ENCODE measurements at regions not wholly inside any gene's neighbourhood (a gene's known extent, or its start where the extent isn't known, plus 50 kb on each side); places are given as distances from the start of the nearest gene placed in this dataset.
"Not testable (repeated sequence)": the region's sequence is repeated elsewhere in the genome, so short reads cannot be mapped to it uniquely, and the experiment has no call there.

DNA sequence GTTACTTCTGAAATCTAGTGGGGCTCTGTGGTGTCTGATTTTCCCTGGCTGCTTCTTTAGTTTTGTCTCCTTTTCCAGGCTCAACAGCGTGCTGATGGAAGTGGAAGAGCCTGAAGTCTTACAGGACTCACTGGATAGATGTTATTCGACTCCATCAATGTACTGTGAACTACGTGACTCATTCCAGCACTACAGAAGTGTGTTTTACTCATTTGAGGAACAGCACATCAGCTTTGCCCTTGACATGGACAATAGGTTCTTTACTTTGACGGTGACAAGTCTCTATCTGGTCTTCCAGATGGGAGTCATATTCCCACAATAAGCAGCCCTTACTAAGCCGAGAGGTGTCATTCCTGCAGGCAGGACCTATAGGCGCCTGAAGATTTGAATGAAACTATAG lies 51.1 kb downstream of the NBPF8 start:
- DNase-seq (ENCODE audit: low read depth, low spot score): not testable (repeated sequence)

DNA sequence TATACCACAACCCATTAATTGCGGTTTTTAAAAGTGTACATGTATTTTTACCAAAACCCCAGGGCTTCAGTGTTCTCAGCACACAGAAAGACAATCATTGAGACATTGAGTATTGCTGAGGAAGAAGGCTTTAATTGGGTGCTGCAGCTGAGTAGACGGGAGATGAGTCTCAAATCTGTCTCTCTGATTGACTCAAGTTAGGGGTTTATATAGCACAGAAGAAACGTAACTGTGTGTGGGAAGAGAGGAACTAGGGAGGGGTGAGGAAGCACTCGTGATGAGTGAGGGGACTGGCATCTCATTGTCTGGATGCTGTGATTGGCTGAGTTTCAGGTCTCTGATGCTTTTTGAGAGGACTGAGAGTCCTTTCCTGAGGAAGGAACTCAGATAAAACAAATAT lies 62.8 kb downstream of the NBPF8 start:
- not testable (repeated sequence) for DNase-seq (ENCODE audit: low read depth, low spot score)

DNA sequence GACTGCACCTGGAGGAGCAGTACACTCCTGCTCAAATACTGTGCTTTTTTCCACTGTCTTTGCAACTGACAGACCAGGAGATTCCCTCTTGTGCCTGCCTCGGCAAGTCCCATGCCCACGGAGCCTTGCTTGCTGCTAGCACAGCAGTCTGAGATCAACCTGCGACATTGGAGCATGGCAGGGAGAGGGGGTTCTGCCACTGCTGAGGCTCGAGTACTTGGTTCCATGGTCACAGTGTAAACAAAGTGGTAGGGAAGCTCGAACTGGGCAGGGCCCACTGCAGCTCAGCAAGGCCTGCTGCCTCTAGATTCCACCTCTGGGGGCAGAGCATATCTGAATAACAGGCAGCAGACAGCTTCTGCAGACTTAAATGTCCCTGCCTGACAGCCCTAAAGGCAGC lies 63.6 kb downstream of the NBPF8 start:
- not testable (repeated sequence) for DNase-seq (ENCODE audit: low read depth, low spot score)

DNA sequence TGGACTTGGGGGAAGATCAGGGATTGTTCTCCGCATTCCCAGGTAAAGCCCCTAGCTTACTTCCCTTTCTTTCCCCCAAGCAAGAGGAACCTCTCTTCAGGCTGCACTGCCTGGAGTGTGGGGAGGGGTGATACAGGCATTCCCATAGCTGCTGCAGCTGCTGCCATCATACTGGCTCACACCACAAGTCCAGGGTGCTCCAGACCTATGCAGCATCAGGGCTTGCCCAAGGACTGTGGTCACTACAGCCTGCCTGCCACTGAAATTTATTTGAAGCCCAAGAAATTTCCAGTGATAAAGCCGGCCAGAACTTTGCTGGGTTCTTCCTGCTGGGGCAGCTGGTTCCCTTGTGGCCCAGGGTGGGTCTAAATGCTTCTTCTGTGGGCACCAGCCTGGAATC lies 72.7 kb downstream of the NBPF8 start:
- DNase-seq (ENCODE audit: low read depth, low spot score): not testable (repeated sequence)

DNA sequence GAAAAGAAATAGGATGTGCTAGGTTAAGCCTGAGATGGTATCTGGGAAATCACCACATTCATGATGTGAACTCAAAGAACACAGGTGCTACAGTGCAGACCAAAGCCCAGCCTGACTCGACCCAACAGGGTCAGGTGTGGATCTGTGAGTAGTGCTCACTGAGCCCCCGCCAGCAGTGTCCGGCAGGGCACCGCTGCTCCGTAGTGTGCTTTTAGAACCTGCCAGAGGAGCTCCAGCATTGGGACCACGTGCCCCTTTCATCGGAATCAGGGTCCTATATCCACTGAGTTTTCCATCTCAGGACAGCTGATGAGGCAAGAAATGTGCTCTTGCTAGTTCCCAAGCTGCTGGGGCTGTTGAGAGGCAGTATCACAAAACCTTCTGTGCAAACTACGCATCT lies 74.4 kb downstream of the NBPF8 start:
- not testable (repeated sequence) for DNase-seq (ENCODE audit: low read depth, low spot score)

DNA sequence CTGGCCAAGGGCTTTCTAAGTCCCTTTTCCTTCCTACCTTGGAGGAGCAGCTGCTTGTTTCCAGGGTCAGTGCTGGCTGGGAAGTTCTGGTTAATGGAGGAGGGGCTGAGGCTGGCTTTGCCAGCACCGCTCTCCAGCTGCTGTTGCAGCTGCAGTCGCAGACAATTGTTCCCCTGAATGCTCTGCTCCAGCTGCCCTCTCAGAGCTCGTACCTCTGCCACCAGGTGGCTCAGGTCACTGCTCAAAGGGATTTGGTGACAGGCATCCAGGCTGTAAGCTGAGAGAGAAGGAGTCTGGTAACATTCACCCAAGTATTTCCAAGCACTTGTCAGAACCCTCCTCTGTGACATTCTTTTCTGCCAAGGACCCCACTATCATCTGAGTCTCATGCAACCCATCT lies 82.3 kb downstream of the NBPF8 start:
- DNase-seq (ENCODE audit: low read depth, low spot score): not testable (repeated sequence)

DNA sequence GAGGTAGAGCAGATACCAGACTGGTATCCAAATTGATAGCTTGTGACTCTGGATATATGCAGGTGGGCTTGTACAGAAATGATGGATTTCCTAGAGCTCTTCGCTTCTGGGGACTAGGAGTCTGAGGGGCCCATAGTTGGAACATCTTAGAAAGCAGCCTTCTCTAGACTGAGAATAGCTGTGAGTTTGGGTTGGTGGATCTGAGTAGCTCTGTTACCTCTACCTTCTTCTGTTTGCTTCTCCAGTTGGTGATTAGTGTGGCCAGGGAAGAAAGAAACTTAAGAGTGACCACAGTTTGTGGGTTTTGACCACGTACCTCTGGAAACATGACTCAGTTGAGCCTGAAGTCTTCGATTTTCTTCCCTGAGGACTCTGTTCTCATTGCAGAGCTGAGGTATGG lies 88.4 kb downstream of the NBPF8 start:
- not testable (repeated sequence) for DNase-seq (ENCODE audit: low read depth, low spot score)

DNA sequence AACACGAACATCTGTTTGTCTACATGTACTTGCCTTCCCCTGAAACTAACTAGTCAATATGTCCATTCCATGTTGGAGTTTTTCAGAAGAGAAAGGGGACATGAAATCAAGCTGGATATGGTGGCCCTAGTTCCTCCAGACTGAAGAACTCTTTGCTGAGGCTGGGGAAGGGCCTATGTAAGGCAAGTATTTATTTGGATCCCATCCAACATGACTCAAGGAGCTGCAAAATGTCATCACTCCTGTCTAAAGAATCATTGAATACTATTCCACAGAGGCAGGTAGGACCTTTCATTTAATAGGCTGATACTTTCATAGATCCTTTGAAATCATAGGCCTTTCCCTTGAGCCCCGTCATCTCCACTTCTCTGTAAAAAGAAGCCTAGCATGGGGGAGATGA lies 91.5 kb downstream of the NBPF8 start:
- DNase-seq (ENCODE audit: low read depth, low spot score): not testable (repeated sequence)

DNA sequence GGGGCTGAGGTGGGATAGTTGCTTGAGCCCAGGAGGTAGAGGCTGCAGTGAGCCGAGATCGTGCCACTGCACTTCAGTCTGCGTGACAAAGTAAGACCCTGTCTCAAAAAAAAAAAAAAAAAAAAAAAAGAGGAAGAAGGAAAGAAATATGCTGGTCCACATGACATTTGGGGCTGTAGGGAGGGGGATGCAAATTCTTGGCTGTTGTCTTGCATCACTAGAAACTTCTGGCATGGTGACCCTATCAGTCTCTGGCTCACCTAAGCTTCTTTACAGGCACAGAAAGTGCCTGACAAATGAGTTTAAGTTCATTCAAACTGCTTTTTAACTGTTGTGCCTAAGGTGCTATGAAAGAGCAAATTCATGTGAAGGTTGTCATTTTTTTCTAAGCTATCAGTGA lies 93.5 kb downstream of the NBPF8 start:
- not testable (repeated sequence) for DNase-seq (ENCODE audit: low read depth, low spot score)

DNA sequence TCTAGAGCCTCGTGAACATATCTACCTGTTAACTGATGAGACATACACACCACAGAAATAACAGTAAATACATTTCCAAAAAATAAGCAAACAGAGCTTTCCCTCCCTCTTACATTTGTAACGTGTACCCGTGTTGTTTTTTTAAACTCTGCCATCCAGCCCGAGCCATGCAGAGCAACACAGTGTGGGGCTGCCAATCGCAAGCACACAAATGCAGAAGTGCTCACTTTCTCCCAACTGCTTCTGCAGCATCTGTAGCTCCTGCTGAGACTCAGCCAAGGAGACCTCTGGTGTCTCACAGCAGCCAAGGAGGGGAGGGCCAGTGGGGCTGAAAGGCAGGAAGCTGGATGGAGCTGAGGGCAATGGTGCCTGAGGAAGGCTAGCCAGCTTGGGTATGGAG lies 94.4 kb downstream of the NBPF8 start:
- DNase-seq (ENCODE audit: low read depth, low spot score): not testable (repeated sequence)

DNA sequence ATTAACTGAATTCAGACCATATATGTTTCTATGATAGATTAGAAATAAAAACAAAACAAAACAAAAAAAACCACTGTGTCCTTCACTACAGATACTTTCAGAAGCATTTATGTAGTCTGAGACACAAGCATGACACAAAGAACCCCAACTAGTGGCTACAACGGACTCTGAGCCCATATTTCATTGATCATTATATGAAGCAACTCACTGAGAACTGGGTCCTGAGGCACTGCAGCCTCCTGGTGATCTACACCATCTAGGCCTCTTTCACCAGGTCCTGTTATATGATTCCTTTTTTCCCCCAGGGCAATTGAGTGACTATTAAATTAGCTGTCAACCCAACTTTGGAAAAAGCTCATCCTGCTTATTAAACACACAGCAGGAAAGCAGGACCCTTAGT lies 98.3 kb downstream of the NBPF8 start:
- not testable (repeated sequence) for DNase-seq (ENCODE audit: low read depth, low spot score)

DNA sequence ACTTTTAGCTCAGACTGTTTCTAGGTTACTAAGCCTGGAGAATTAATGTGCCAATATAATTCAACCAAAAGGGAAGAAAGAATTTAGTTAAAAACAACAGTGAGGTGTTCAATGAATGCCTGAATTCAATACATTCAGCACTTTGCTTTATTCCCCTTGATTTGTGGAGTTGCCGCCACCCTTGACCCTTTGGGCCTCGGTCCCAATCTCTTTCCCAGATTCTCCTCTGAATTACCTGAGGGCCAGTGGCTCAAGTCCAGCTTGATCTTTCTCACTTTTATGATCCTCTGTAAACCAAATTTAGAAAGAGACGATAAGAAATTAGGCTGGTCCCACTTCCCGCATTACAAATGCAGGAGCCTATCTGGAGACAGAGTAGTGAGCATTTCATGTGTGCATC lies 98.7 kb downstream of the NBPF8 start:
- not testable (repeated sequence) for DNase-seq (ENCODE audit: low read depth, low spot score)

DNA sequence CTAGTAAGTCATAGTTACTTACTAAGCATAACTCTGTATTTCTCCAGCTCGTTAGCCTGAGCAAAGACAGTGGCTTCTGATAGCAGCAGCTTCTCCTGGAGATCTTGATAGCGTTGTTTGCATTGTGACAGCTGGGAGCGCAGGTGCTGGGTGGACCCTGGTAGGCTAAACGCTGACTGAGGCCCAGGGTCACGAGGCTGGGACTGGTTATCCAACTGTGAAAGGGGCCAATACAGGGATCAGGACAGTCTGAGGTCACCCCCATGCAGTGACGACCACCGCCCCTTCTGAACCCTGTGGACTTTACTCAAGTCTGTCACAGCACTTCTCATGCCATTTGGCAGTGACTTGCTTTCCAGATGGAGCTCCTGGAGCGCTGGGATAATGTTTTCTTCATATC lies 104.4 kb downstream of the NBPF8 start:
- DNase-seq (ENCODE audit: low read depth, low spot score): not testable (repeated sequence)

DNA sequence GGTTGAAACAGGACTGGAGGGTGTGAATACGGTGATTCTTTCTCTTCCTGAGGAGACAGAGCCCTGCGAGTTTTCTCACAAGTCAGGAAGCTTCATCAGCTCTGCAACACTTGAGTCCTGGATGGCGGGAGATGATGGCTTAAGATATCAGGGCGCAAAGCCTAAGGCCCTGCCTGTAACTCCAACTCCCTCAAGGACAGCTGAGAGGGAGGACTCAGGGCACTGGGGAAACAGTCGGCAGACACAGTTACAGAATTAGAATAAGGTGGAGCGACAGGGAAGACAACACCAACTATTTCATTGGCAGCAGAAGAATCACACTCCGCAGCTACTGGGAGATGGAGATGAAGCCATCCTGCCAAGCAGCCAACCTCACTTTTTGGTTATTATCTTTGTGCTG lies 109.6 kb downstream of the NBPF8 start:
- DNase-seq (ENCODE audit: low read depth, low spot score): not testable (repeated sequence)

DNA sequence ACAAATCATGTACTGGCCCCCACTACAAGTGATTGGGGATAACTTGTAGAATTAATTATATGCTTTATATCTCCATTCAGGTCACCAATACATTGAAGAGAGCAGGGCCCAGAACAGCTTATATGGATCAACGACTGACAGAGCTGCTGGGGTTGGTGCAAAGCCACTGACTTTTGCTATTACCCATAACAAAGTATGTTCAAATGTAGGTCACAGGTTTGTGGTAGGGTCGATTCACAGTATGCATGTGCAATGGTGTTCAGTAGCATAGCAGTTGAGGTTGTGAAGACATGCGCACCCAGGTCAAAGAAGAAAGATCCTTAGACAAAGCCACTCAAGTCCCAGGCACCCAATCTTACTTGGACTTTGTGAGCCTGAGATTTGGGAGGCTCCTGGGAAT lies 110.6 kb downstream of the NBPF8 start:
- DNase-seq (ENCODE audit: low read depth, low spot score): not testable (repeated sequence)

DNA sequence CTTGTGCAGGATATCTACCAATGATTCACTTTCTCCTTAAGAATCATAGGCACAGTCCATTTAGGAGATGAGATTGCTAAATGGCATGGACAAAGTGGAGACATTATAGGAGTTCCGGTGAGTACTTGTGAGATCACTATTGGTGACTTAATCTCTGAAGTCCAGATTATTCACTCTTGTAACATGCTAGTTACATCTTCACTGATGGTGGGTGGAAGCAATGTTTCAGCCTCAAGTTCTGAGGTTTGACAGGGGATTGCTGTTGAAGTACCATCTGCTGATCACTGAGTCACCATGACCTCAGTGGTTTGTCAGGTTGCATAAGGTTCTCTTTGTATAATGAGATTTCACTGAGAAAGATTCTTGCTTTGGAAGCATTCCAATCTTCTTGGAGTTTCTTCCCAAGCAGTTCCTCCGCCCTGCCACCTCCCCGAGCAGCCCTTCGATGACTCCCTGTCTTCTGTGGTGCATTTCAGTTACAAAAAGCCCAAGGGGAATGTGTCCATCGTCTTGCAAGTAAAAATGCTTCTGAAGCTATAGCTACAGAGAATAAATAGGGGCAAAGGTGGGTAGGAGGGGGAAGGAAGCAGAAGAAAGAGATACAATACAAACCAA lies 114.7 kb downstream of the NBPF8 start:
- DNase-seq (ENCODE audit: low read depth, low spot score): not testable (repeated sequence)

DNA sequence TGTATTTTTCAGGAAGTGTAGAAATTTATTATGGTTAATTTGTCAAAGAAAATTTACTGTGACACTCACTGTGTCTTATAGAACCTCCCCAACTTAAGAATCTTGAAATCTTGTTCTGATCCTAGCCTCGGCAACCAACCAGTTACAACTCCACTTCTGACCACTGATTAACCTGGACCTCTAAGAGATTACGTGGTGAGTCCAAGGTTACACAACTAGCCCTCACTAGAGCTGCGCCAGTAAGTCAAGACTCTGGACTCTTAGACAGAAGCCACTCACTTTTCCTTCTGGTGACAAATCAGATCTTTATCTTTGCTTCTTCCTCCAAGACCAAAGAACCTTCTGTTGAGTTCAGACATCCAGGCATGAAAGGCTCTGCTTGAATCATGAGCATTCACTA lies 116.6 kb downstream of the NBPF8 start:
- not testable (repeated sequence) for DNase-seq (ENCODE audit: low read depth, low spot score)

DNA sequence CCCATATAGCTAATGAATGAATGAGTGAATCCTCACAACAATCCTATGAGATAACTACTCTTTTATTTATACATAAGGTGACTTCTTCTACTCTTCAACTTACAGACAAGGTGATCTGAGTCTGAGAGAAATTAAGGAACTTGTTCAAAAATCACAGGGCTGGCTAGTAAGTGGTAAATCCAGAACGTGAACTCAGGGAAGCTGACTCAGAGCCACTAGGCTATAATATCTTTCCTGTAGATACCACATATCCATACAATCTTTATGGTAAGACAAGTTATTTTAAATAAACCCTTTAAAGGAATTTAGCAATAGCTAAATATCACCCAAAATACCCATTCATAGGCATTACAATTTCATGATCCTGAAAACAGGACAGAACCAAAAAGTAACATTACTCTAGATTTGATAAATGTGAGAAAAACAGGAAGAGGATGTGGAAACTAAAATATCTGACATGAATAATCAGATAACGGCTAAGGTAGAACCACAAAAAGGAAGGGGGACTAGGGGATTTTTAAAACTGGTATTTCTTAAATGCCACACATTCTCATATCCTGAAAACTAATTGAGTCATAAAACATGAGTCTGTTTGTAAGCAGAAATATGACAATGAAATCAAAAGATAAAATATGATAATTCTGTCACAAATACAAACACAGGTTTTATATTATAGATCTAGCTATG lies 119.7 kb downstream of the NBPF8 start:
- not testable (repeated sequence) for DNase-seq (ENCODE audit: low read depth, low spot score)

DNA sequence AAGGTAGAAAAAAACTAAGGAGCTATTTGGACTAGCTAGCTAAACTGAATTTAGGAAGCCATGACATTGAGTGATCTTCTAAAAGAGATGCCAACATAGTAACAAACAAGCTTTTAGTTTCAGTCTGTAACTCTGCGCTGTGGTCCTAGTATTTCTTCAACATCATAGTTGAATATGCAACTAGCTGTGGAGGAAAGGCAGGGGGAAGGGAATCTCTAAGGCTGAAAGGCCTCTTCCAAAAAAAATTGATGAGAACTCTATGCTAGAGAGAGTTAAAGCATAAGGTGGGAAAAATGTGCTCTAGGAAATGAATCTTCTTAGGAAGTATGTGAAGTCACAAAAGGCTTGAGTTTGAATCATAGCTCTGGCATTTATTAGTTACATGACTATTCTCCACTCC lies 120.2 kb downstream of the NBPF8 start:
- peak; percentile 0 for DNase-seq (ENCODE audit: low read depth, low spot score)

DNA sequence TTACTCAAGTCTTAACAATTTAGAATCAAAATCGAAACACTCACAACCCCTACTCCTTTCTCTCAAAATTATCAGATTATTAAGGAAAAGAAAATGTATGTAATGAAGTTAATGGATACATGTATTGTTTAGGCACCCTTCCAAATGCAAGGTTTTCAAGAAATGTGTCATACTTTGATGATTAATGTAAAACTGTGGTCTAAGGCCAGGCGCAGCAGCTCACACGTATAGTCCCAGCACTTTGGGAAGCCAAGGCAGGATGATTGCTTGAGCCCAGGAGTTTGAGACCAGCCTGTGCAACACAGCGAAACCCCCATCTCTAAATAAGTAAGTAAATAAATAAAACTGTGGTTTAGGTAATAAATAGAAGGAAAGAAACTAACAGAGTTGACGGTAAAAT lies 126.6 kb downstream of the NBPF8 start:
- not testable (repeated sequence) for DNase-seq (ENCODE audit: low read depth, low spot score)

DNA sequence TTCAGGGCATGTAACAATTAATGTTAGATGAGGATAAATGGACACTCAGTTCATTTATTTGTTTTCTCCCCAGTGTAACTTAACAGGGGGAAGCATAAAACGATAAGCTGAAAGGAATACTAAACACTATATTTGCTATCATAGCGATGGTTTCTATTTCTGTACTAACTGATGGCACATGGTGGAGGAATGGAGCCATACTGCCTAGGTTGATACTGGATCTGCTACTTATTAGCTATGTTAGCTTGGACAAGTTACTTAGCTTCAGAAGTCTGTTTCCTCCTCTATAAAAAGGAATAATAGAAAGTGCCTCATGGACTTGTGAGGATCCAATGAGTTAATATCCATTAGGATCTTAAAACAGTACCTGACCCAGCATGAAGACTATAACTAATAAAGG lies 127.5 kb downstream of the NBPF8 start:
- not testable (repeated sequence) for DNase-seq (ENCODE audit: low read depth, low spot score)

DNA sequence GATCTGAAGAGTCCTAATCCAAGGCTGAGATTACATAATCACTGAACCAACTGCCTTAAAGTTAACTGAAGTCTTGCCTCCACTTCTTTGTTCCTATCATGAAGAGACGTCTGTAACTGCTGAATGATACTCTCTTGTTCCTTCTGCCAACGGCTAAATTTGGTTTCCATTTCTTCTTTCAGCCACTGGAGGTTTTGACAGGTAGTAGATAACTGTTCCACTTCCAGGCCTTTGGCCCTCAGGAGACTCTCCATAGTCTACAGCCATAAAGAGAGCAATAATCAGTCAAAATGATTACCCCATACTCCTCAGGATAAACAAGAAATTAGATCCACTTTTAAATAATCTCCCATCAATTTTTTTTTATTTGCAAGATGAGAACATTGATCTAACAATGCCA lies 128.1 kb downstream of the NBPF8 start:
- DNase-seq (ENCODE audit: low read depth, low spot score): not testable (repeated sequence)

DNA sequence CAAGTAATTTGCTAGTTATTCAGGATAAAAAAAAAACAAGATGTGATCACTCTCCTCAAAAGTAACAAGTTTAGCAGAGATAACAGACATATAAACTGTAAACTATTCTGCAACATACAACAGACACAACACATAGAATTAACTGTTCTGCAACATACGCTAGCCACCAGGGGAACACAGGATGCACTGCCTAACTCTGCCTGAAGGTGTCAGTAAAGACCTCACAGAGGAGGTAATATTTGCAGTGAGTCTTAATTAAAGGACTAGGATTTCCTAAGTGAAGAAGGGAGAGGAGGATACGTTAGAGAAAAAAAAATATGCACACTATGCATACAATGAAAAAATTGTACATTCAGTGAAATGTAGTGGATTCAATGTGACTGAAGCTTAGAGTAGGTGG lies 129.6 kb downstream of the NBPF8 start:
- DNase-seq (ENCODE audit: low read depth, low spot score): not testable (repeated sequence)
